Astrocyte (in vitro differentiated cells and primary cell): ENCODE measurements at regions not wholly inside any gene's neighbourhood (a gene's known extent, or its start where the extent isn't known, plus 50 kb on each side); places are given as distances from the start of the nearest gene placed in this dataset.
"Not testable (repeated sequence)": the region's sequence is repeated elsewhere in the genome, so short reads cannot be mapped to it uniquely, and the experiment has no call there.

ENCODE experiments used
- DNase-seq: peaks from one replicate; pipeline ENCODE4 v3.0.0-alpha.2; 2010; ENCODE audit warnings: low read depth
- FAIRE-seq: peaks from 2 replicates; lab custom pipeline; 2011; peaks lifted over from hg19 to GRCh38; lab: Jason Lieb, UNC
- H2AFZ ChIP-seq: 2 replicates; pipeline ENCODE4 v1.6.0; 2012; ENCODE audit warnings: low read depth, low read length, inconsistent platforms
- H3K27ac ChIP-seq: 2 replicates; pipeline ENCODE4 v1.5.1; 2011; ENCODE audit warnings: low read depth, low read length, inconsistent platforms
- H3K27me3 ChIP-seq: 2 replicates; pipeline ENCODE4 v1.6.0; 2011; ENCODE audit warnings: low read length, inconsistent platforms; ENCODE audit not compliant: insufficient read depth
- H3K36me3 ChIP-seq: 2 replicates; pipeline ENCODE4 v1.5.1; 2011; ENCODE audit warnings: low read length, inconsistent platforms; ENCODE audit not compliant: insufficient read depth
- H3K4me1 ChIP-seq: 2 replicates; pipeline ENCODE4 v1.5.1; 2011; ENCODE audit warnings: low read length, inconsistent platforms; ENCODE audit not compliant: insufficient read depth
- H3K4me2 ChIP-seq: 2 replicates; pipeline ENCODE4 v1.6.0; 2012; ENCODE audit warnings: low read length, inconsistent platforms
- H3K4me3 ChIP-seq: 2 replicates; pipeline ENCODE4 v1.5.1; 2011; ENCODE audit warnings: low read depth, mild to moderate bottlenecking, low read length, inconsistent platforms; ENCODE audit not compliant: insufficient read depth
- H3K79me2 ChIP-seq: 2 replicates; pipeline ENCODE4 v1.6.0; 2012; ENCODE audit warnings: mild to moderate bottlenecking, low read length, inconsistent platforms; ENCODE audit not compliant: insufficient read depth
- H3K9ac ChIP-seq: 2 replicates; pipeline ENCODE4 v1.6.0; 2012; ENCODE audit warnings: mild to moderate bottlenecking, low read length, inconsistent platforms
- H3K9me3 ChIP-seq: 2 replicates; pipeline ENCODE4 v1.5.1; 2012; ENCODE audit warnings: low read depth, mild to moderate bottlenecking, low read length, inconsistent platforms; ENCODE audit not compliant: insufficient read depth
- H4K20me1 ChIP-seq: 2 replicates; pipeline ENCODE4 v1.6.0; 2012; ENCODE audit warnings: low read length, inconsistent platforms; ENCODE audit not compliant: insufficient read depth
- H3K27ac Mint-ChIP-seq: one replicate; pipeline ENCODE4 v1.8.0; 2021; ENCODE audit warnings: mild to moderate bottlenecking, mixed read lengths; ENCODE audit not compliant: unreplicated experiment
- H3K27me3 Mint-ChIP-seq: one replicate; pipeline ENCODE4 v1.8.0; 2021; ENCODE audit warnings: low read depth, mixed read lengths; ENCODE audit not compliant: unreplicated experiment
- H3K36me3 Mint-ChIP-seq: one replicate; pipeline ENCODE4 v1.8.0; 2021; ENCODE audit warnings: low read depth, mixed read lengths; ENCODE audit not compliant: unreplicated experiment
- H3K4me1 Mint-ChIP-seq: one replicate; pipeline ENCODE4 v1.8.0; 2021; ENCODE audit warnings: low read depth, mixed read lengths; ENCODE audit not compliant: unreplicated experiment
- H3K4me3 Mint-ChIP-seq: one replicate; pipeline ENCODE4 v1.8.0; 2021; ENCODE audit warnings: mild to moderate bottlenecking, moderate library complexity, mixed read lengths; ENCODE audit not compliant: unreplicated experiment
- H3K9me3 Mint-ChIP-seq: one replicate; pipeline ENCODE4 v1.8.0; 2021; ENCODE audit warnings: mild to moderate bottlenecking, mixed read lengths; ENCODE audit not compliant: unreplicated experiment
- EZH2 ChIP-seq: IDR thresholded peaks from 2 replicates; pipeline ENCODE4 v1.6.1; 2012; ENCODE audit warnings: mild to moderate bottlenecking, low read length, inconsistent platforms; ENCODE audit not compliant: insufficient read depth
- TF ChIP-seq, protein P1 (sequence below): IDR thresholded peaks from 2 replicates; pipeline ENCODE4 v1.5.1; 2011; ENCODE audit warnings: low read depth, mild to moderate bottlenecking, inconsistent platforms, low read length, moderate library complexity; ENCODE audit not compliant: insufficient read depth

GRCh38 chrX:40227125-40227524 is 129.4 kb upstream of the BCOR start:
- Mint-ChIP-seq H3K9me3 (no peaks in the 10 kb centered on the region), H3K4me3 (no peak overlapping the region), H3K27ac (no peak overlapping the region), H3K27me3 (peaks cover 7% of the 10 kb centered on the region), H3K4me1 (no peaks in the 10 kb centered on the region), H3K36me3 (peaks cover 2% of the 10 kb centered on the region)
- H3K36me3 ChIP-seq: no peaks in the 10 kb centered on the region
- H3K9me3 ChIP-seq: no peaks in the 10 kb centered on the region
- no peaks in the 10 kb centered on the region for H4K20me1 ChIP-seq
- TF ChIP-seq, protein P1, sequence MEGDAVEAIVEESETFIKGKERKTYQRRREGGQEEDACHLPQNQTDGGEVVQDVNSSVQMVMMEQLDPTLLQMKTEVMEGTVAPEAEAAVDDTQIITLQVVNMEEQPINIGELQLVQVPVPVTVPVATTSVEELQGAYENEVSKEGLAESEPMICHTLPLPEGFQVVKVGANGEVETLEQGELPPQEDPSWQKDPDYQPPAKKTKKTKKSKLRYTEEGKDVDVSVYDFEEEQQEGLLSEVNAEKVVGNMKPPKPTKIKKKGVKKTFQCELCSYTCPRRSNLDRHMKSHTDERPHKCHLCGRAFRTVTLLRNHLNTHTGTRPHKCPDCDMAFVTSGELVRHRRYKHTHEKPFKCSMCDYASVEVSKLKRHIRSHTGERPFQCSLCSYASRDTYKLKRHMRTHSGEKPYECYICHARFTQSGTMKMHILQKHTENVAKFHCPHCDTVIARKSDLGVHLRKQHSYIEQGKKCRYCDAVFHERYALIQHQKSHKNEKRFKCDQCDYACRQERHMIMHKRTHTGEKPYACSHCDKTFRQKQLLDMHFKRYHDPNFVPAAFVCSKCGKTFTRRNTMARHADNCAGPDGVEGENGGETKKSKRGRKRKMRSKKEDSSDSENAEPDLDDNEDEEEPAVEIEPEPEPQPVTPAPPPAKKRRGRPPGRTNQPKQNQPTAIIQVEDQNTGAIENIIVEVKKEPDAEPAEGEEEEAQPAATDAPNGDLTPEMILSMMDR: no peak
- no peak for TF ChIP-seq EZH2
- no peak overlapping the region for H3K4me3 ChIP-seq
- H3K27me3 ChIP-seq: no peaks in the 10 kb centered on the region
- H3K9ac ChIP-seq: no peak overlapping the region
- H2AFZ ChIP-seq: no peak overlapping the region
- no peak for DNase-seq
- H3K27ac ChIP-seq: no peak overlapping the region
- FAIRE-seq: no peak
- H3K79me2 ChIP-seq: no peaks in the 10 kb centered on the region
- H3K4me2 ChIP-seq: no peak overlapping the region
- H3K4me1 ChIP-seq: no peaks in the 10 kb centered on the region

DNA sequence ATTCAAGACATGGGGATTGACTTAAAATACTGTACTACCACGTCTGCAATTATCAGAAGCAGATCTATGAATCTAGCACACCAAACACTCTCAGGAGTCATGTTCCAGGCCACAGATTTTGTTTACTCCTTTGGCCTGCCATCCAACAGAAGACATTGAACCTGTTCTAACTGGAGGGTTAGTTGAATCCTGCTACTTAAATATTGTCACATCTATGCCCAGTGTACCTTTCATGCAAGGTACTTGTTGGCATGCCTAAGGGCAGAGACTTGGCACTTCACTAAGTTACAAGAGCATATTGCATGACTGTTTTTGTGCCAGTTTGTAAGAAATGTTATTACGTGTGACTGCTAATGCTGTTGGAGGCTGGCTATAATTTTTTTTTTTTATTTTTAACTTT is 126.9 kb upstream of the BCOR start:
- H3K4me3 Mint-ChIP-seq: no peak overlapping the region

DNA sequence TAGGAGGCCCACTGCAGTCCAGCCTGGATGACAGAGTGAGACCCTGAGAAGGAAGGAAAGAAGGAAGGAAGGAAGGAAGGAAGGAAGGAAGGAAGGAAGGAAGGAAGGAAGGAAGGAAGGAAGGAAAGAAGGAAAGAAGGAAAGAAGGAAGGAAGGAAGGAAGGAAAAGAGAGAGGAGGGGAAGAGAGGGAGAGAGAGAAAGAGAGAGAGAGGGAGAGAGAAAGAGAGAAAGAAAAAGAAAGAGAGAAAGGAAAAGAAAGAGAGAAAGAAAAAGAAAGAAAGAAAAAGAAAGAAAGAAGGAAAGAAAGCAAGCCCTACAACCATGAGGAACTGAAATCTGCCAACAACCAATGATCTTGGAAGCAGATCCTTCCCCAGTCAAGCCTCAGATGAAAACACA is 124.9 kb upstream of the BCOR start:
- not testable (repeated sequence) for DNase-seq, H3K36me3 Mint-ChIP-seq, H3K4me3 Mint-ChIP-seq, H2AFZ ChIP-seq, H3K79me2 ChIP-seq, H3K4me1 Mint-ChIP-seq, H3K9ac ChIP-seq, H3K4me2 ChIP-seq, H3K4me3 ChIP-seq, H3K9me3 Mint-ChIP-seq, H3K27me3 ChIP-seq, H3K9me3 ChIP-seq, H3K27me3 Mint-ChIP-seq, H3K4me1 ChIP-seq, H3K27ac Mint-ChIP-seq, H4K20me1 ChIP-seq, H3K36me3 ChIP-seq, H3K27ac ChIP-seq, FAIRE-seq

More for the DNA sequence above, 126.9 kb upstream of the BCOR start:
- Mint-ChIP-seq H3K27ac (no peak overlapping the region), H3K9me3 (peaks cover 4% of the 10 kb centered on the region), H3K27me3 (peaks cover 3% of the 10 kb centered on the region), H3K36me3 (no peaks in the 10 kb centered on the region), H3K4me1 (no peaks in the 10 kb centered on the region)
- no peak overlapping the region for H3K4me2 ChIP-seq
- FAIRE-seq (peak; percentile 93), DNase-seq (no peak)
- no peak overlapping the region for H2AFZ ChIP-seq
- H4K20me1 ChIP-seq: no peaks in the 10 kb centered on the region
- no peaks in the 10 kb centered on the region for H3K79me2 ChIP-seq
- TF ChIP-seq EZH2: no peak
- TF ChIP-seq, protein P1: no peak
- no peaks in the 10 kb centered on the region for H3K9me3 ChIP-seq
- no peak overlapping the region for H3K9ac ChIP-seq
- H3K4me3 ChIP-seq: no peak overlapping the region
- H3K27ac ChIP-seq: no peak overlapping the region
- H3K4me1 ChIP-seq: no peaks in the 10 kb centered on the region
- H3K36me3 ChIP-seq: no peaks in the 10 kb centered on the region
- H3K27me3 ChIP-seq: no peaks in the 10 kb centered on the region
